Body of pancreas (tissue), 4 donors: ENCODE measurements at regions not wholly inside any gene's neighbourhood (a gene's known extent, or its start where the extent isn't known, plus 50 kb on each side); places are given as distances from the start of the nearest gene placed in this dataset.

Experiments used
- ATAC-seq: fragments of 150-250 bp; one replicate; pipeline ENCODE4 v1.9.1; 2016
- DNase-seq, 4 donors: peaks; one replicate each; pipeline ENCODE4 v3.0.0-alpha.2; 2019
- H3K27ac ChIP-seq, 4 donors: fragments of 200-600 bp; sonication (generic); 1 replicate in 3 of 4; 2 replicates in 1 of 4; pipeline versions ENCODE4 v1.5.1 to v1.6.1; 2016 to 2019; ENCODE audit warnings: mild to moderate bottlenecking in 1 of 4, mixed read lengths in 1 of 4, moderate library complexity in 1 of 4
- H3K27me3 ChIP-seq, 2 donors: fragments of 200-600 bp; sonication (generic); one replicate each; pipeline ENCODE4 v1.6.0; 2016; ENCODE audit warnings: mild to moderate bottlenecking in 1 of 2
- H3K36me3 ChIP-seq, 2 donors: fragments of 200-600 bp; sonication (generic); replicated peaks in 1 of 2; 2 replicates each; pipeline ENCODE4 v1.5.1; 2016; ENCODE audit warnings: low read depth in 2 of 2; ENCODE audit not compliant: insufficient read depth in 1 of 2
- H3K4me1 ChIP-seq: fragments of 200-600 bp; sonication (generic); one replicate; pipeline ENCODE4 v1.6.0; 2016
- H3K4me3 ChIP-seq, 2 donors: fragments of 200-600 bp; sonication (generic); 1 replicate in 1 of 2; 2 replicates in 1 of 2; pipeline ENCODE4 v1.5.1; 2016 to 2019
- H3K9me3 ChIP-seq, 3 donors: fragments of 200-600 bp; sonication (generic); 1 replicate in 2 of 3; 2 replicates in 1 of 3; pipeline ENCODE4 v1.5.1; 2016
- POLR2A ChIP-seq, 3 donors: fragments of 450-650 bp; IDR thresholded peaks; one replicate each; pipeline ENCODE4 v1.6.1; 2016; ENCODE audit warnings: antibody characterized with exemption in 3 of 3, mild to moderate bottlenecking in 2 of 3
- WGBS, 2 donors: methylation state at CpG; one replicate each; pipeline ENCODE4 v1.1.5; 2017; 5-methylcytosine and 5-hydroxymethylcytosine counted together
- intact Hi-C: fragments of 100-400 bp; cut with DNase I; formaldehyde crosslinking; loops from one replicate; pipeline ENCODE4 v1.15.1; 2023
- TF ChIP-seq, protein P1 (sequence below), 7 experiments: fragments of 450-650 bp in 4 of 7; fragments of 200-600 bp in 3 of 7; sonication (generic) in 3 of 7; IDR thresholded peaks; one replicate each; pipeline ENCODE4 v1.5.1; 2016 to 2019; ENCODE audit warnings: antibody characterized with exemption in 7 of 7

DNA sequence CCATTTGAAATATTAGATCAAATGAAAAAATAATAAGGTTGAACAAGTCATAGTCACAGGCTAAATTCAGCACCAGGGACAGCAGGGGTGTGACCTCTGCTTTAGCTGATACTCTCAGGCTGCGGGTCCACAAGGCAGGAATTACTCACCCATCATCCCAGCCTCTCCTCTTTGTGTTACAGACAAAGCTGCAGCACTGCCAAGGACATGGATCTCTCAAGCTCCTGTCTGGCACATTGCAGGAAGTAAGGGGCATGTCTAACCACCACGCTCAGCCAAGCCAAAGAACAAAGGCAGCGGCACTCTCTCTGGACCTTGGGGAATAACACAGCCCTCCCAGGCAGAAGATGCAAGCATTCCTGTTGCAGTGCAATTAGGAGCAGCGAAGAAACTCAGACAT is 783.8 kb downstream of the VRK1 start:
- TF ChIP-seq, protein P1, sequence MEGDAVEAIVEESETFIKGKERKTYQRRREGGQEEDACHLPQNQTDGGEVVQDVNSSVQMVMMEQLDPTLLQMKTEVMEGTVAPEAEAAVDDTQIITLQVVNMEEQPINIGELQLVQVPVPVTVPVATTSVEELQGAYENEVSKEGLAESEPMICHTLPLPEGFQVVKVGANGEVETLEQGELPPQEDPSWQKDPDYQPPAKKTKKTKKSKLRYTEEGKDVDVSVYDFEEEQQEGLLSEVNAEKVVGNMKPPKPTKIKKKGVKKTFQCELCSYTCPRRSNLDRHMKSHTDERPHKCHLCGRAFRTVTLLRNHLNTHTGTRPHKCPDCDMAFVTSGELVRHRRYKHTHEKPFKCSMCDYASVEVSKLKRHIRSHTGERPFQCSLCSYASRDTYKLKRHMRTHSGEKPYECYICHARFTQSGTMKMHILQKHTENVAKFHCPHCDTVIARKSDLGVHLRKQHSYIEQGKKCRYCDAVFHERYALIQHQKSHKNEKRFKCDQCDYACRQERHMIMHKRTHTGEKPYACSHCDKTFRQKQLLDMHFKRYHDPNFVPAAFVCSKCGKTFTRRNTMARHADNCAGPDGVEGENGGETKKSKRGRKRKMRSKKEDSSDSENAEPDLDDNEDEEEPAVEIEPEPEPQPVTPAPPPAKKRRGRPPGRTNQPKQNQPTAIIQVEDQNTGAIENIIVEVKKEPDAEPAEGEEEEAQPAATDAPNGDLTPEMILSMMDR (IDR thresholded peaks at IDR 0.05): no peak
- no peak for TF ChIP-seq POLR2A (IDR thresholded peaks at IDR 0.05)
- Histone ChIP-seq H3K4me3 (no peak overlapping the region), H3K27ac (no peak overlapping the region), H3K27me3 (no peaks in the 10 kb centered on the region), H3K9me3 (no peaks in the 10 kb centered on the region), H3K4me1 (no peaks in the 10 kb centered on the region), H3K36me3 (no peaks in the 10 kb centered on the region)
- intact Hi-C loops: no loop called here
- ATAC-seq: no peak
- DNase-seq: no peak
- 36 to 47% methylated on average over 4 of the region's 4 CpGs for WGBS, 2 donors

DNA sequence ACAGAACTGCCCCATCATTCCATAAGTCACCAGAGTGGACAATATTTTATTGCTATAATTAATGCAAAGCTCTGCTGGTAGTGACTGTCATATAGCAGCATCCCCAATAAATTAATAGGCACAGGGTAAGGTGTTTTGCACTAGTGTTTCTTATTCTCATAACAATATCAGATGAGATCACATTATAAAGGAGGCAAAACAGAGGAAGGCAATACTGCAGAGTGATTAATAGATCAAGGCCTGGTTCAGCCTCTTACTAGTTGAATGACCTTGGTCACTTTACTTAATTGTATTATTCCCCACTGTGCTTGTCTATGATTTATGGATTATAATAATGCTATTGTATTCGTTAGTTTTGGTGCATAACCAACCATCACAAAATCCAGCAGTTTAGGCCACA is 784.8 kb downstream of the VRK1 start:
- H3K9me3 ChIP-seq: no peaks in the 10 kb centered on the region
- H3K36me3 ChIP-seq: no peaks in the 10 kb centered on the region
- TF ChIP-seq, protein P1 (IDR thresholded peaks at IDR 0.05): no peak
- TF ChIP-seq POLR2A (IDR thresholded peaks at IDR 0.05): no peak
- H3K27me3 ChIP-seq: no peaks in the 10 kb centered on the region
- 8 to 50% methylated on average over 1 of the region's 1 CpG for WGBS, 2 donors
- H3K4me1 ChIP-seq: no peaks in the 10 kb centered on the region
- DNase-seq (no peak), ATAC-seq (no peak)
- H3K27ac ChIP-seq: no peak overlapping the region
- intact Hi-C loops: no loop called here
- H3K4me3 ChIP-seq: no peak overlapping the region

DNA sequence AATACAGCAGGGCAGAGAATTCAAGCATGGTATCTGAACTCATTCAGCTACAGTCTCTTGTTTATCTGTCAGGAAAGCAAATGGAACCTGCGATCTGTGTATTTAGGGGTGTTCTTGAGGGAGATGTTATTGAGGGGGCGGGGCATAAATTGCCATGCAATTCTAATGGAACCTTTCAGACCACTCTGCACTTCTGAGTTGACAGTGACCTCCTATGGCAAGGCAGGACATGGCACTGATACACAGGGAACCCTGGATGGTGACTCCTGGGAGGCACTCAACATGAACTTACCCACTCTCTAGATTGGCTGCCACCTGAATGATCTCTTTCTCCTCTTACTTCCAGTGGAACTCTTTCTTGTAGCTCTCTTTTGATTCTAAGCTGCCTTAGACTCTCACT is 787.3 kb downstream of the VRK1 start:
- intact Hi-C loops: no loop called here
- 31 to 51% methylated on average over 2 of the region's 2 CpGs for WGBS, 2 donors

DNA sequence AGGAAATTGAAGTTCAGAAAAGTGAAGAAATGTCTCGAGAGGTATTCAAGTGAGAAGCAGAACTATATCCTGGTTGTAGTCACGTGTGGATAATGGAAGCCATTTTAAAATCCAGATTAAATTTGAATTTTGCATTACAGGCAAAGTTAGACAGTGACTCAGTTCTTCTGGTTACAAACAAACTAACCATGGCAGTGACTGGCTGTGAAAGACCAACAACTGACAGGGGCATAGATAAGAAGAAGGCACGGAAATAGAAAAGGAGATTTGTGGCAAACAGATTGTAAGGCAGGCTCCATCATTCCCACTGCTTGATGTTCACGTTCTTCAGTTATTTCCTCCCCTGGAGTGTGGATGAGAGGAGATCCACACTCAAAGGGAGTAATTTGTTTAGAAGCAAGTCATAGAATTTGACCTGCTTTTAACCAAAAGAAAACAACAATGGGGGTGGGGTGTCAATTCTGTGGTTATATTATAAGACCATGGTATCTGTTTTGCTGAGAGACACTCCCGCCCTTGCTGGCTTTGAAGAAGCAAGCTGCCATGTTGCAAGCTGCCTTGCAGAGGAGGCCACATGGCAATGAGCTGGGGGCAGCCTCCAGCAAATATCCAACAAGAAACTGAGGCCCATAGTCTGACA is 795.3 kb downstream of the VRK1 start:
- no peak for TF ChIP-seq POLR2A (IDR thresholded peaks at IDR 0.05)
- TF ChIP-seq, protein P1 (IDR thresholded peaks at IDR 0.05): no peak
- no peaks in the 10 kb centered on the region for H3K27me3 ChIP-seq
- intact Hi-C loops: no loop called here
- 47 to 52% methylated on average over 5 of the region's 5 CpGs for WGBS, 2 donors
- no peak for DNase-seq
- no peaks in the 10 kb centered on the region for H3K36me3 ChIP-seq
- H3K27ac ChIP-seq: no peak overlapping the region
- ATAC-seq: no peak
- H3K9me3 ChIP-seq: no peaks in the 10 kb centered on the region
- H3K4me3 ChIP-seq: no peak overlapping the region
- H3K4me1 ChIP-seq: no peaks in the 10 kb centered on the region

More for the DNA sequence above, 787.3 kb downstream of the VRK1 start:
- no peak overlapping the region for H3K27ac ChIP-seq
- no peak for TF ChIP-seq POLR2A (IDR thresholded peaks at IDR 0.05)
- TF ChIP-seq, protein P1 (IDR thresholded peaks at IDR 0.05): no peak
- H3K4me1 ChIP-seq: no peaks in the 10 kb centered on the region
- no peak for ATAC-seq
- no peaks in the 10 kb centered on the region for H3K27me3 ChIP-seq
- no peak for DNase-seq
- no peak overlapping the region for H3K4me3 ChIP-seq
- no peaks in the 10 kb centered on the region for H3K9me3 ChIP-seq
- H3K36me3 ChIP-seq: no peaks in the 10 kb centered on the region

DNA sequence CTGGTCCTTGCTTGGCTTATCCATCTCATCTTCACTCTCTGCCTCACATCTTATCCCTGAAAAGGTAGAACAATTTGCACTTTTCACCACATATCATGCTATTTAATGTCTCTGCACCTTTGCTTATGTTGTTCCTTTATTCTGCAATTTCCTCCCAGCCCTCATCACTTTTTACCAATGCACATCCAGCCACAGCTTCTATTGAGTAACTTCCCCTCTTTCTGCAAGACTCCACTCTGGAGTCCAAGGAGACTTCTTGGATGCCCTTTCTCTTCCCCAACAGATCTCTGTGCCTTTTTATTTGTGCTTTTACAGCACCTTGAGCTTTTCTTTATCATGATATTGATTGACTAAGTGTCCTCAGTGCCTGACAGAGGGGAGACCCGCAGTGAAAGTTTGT is 797.1 kb downstream of the VRK1 start:
- ATAC-seq (no peak), DNase-seq (no peak)
- Histone ChIP-seq H3K4me3 (no peak overlapping the region), H3K27me3 (no peaks in the 10 kb centered on the region), H3K27ac (no peak overlapping the region), H3K9me3 (no peaks in the 10 kb centered on the region), H3K4me1 (no peaks in the 10 kb centered on the region), H3K36me3 (no peaks in the 10 kb centered on the region)
- WGBS, 2 donors: 56 to 67% methylated on average over 1 of the region's 1 CpG
- no peak for TF ChIP-seq POLR2A (IDR thresholded peaks at IDR 0.05)
- TF ChIP-seq, protein P1 (IDR thresholded peaks at IDR 0.05): no peak
- intact Hi-C loops: no loop called here
